ENCODE measurements at regions not wholly inside any gene's neighbourhood (a gene's known extent, or its start where the extent isn't known, plus 50 kb on each side); places are given as distances from the start of the nearest gene placed in this dataset.

GRCh38 chr2:14552818-14553217 lies 79.7 kb upstream of the LRATD1 start:
- TF ChIP-seq, protein P1, sequence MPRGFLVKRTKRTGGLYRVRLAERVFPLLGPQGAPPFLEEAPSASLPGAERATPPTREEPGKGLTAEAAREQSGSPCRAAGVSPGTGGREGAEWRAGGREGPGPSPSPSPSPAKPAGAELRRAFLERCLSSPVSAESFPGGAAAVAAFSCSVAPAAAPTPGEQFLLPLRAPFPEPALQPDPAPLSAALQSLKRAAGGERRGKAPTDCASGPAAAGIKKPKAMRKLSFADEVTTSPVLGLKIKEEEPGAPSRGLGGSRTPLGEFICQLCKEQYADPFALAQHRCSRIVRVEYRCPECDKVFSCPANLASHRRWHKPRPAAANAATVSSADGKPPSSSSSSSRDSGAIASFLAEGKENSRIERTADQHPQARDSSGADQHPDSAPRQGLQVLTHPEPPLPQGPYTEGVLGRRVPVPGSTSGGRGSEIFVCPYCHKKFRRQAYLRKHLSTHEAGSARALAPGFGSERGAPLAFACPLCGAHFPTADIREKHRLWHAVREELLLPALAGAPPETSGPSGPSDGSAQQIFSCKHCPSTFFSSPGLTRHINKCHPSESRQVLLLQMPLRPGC (tag by site-specific recombination; IDR thresholded peaks at IDR 0.05) = no peak
- no peak for TF ChIP-seq ZNF214 (tag by site-specific recombination; IDR thresholded peaks at IDR 0.05; ENCODE audit: borderline replicate concordance)
- no peak for TF ChIP-seq ZNF768 (tag by site-specific recombination; IDR thresholded peaks at IDR 0.05)
- TF ChIP-seq ZNF449 (tag by site-specific recombination; IDR thresholded peaks at IDR 0.05) = no peak
- TF ChIP-seq ZNF148 (tag by site-specific recombination; IDR thresholded peaks at IDR 0.05; ENCODE audit: borderline replicate concordance) = no peak
- Histone ChIP-seq H3K4me1 (ENCODE audit: control insufficient read depth, insufficient read depth, low read length) (no peaks in the 10 kb centered on the region), H3K36me3 (ENCODE audit: control insufficient read depth in 2 of 2, insufficient read depth in 1 of 2, low read length in 2 of 2) (no peaks in the 10 kb centered on the region), H3K9me3 (ENCODE audit: control insufficient read depth, insufficient read depth, low read depth, low read length) (no peaks in the 10 kb centered on the region), H3K27ac (ENCODE audit: extremely low read depth, low read depth, low read length) (no peak overlapping the region), H3K4me3 (ENCODE audit: low read depth, low read length) (no peak overlapping the region)
- ChIA-PET POLR2A (no interaction called here), CTCF (no interaction called here)

- Histone ChIP-seq H3K4me1 (ENCODE audit: control insufficient read depth, insufficient read depth, low read length) (no peaks in the 10 kb centered on the region), H3K4me3 (ENCODE audit: low read depth, low read length) (no peak overlapping the region), H3K9me3 (ENCODE audit: control insufficient read depth, insufficient read depth, low read depth, low read length) (no peaks in the 10 kb centered on the region), H3K36me3 (ENCODE audit: control insufficient read depth in 2 of 2, insufficient read depth in 1 of 2, low read length in 2 of 2) (no peaks in the 10 kb centered on the region), H3K27ac (ENCODE audit: extremely low read depth, low read depth, low read length) (no peak overlapping the region)
- TF ChIP-seq ZNF626 (tag by site-specific recombination; IDR thresholded peaks at IDR 0.05) = no peak
- TF ChIP-seq, protein P2, sequence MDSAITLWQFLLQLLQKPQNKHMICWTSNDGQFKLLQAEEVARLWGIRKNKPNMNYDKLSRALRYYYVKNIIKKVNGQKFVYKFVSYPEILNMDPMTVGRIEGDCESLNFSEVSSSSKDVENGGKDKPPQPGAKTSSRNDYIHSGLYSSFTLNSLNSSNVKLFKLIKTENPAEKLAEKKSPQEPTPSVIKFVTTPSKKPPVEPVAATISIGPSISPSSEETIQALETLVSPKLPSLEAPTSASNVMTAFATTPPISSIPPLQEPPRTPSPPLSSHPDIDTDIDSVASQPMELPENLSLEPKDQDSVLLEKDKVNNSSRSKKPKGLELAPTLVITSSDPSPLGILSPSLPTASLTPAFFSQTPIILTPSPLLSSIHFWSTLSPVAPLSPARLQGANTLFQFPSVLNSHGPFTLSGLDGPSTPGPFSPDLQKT (IDR thresholded peaks at IDR 0.05; ENCODE audit: borderline replicate concordance, low read depth, low read length) = no peak
- no peak for TF ChIP-seq ZFP3 (tag by site-specific recombination; IDR thresholded peaks at IDR 0.05; ENCODE audit: low read depth)
- no peak for TF ChIP-seq ZNF629 (tag by site-specific recombination; IDR thresholded peaks at IDR 0.05)
- no peak for TF ChIP-seq ZBTB49 (tag by site-specific recombination; IDR thresholded peaks at IDR 0.05; ENCODE audit: low read depth)
- TF ChIP-seq ZNF19 (tag by site-specific recombination; IDR thresholded peaks at IDR 0.05; ENCODE audit: low read depth) = no peak
- no peak for TF ChIP-seq ZNF350 (tag by site-specific recombination; IDR thresholded peaks at IDR 0.05)
- ChIA-PET CTCF (no interaction called here), POLR2A (no interaction called here)
Measured at GRCh38 chr2:14554849-14555545, 77.5 kb upstream of the LRATD1 start.
